T-helper 2 cell treated with Interferon-gamma antibody and Interleukin-4, amounts not matched to agents 100 ng/mL and 5 ng/mL, for 36 hours (primary cell): ENCODE measurements at regions not wholly inside any gene's neighbourhood (a gene's known extent, or its start where the extent isn't known, plus 50 kb on each side); places are given as distances from the start of the nearest gene placed in this dataset.
"Not testable (repeated sequence)": the region's sequence is repeated elsewhere in the genome, so short reads cannot be mapped to it uniquely, and the experiment has no call there.

ENCODE experiments used
- intact Hi-C: fragments of 100-400 bp; cut with micrococcal nuclease; formaldehyde crosslinking; loops from one replicate; pipeline ENCODE4 v1.15.1; 2023

DNA sequence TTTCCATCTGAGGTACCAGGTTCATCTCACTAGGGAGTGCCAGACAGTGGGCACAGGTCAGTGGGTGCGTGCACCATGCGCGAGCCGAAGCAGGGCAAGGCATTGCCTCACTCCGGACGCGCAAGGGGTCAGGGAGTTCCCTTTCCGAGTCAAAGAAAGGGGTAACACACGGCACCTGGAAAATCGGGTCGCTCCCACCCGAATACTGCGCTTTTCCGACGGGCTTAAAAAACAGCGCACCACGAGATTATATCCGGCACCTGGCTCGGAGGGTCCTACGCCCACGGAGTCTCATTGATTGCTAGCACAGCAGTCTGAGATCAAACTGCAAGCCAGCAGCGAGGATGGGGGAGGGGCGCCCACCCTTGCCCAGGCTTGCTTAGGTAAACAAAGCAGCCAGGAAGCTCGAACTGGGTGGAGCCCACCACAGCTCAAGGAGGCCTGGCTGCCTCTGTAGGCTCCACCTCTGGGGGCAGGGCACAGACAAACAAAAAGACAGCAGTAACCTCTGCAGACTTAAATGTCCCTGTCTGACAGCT is 242.5 kb downstream of the CYLC2 start:
- intact Hi-C loops: not testable (repeated sequence)

GRCh38 chr9:103242025-103242424 is 246.9 kb downstream of the CYLC2 start:
- intact Hi-C loops: no loop called here

- intact Hi-C loops: no loop called here
Measured at GRCh38 chr9:103242486-103242885, 247.4 kb downstream of the CYLC2 start.

GRCh38 chr9:103243553-103243952 is 248.4 kb downstream of the CYLC2 start:
- intact Hi-C loops: no loop called here

- intact Hi-C loops: no loop called here
Measured at GRCh38 chr9:103245369-103245768, 250.2 kb downstream of the CYLC2 start.

DNA sequence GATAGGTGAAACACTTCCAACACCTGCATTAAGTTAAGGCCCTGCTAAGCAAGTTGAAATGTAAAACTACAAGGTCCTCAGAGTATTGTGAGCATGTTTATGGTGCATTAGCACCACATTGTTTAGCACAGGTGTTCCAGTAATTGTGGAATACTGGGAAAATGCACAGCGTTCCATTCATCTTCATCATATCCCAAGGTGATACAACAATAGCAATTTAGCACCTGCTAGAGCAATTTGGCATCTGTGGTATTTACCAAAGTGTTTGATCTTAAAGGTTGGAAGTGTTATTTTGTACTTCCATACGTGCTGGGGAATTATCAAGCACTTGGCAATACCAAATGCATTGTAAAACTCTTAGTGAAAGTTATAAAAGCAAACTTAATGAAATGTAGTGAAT is 266.8 kb downstream of the CYLC2 start:
- intact Hi-C loops: no loop called here

DNA sequence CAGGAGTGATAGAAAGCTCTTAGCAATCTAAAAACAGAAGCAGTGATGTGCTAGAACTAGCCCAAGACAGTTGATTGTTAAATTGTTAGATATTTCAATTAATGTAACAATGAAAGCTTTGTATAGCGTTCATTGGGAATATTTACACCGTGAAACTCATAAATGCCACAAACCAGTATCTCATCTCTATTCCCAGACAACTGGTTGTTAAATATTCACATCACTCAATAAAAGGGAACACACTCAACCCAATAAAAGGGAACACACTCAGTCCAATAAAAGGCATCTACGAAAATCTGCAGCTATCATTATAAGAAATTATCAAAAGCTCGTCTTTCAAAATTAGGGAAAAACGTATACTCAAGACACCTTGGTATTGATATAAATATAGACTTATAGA is 270.9 kb downstream of the CYLC2 start:
- intact Hi-C loops: no loop called here

DNA sequence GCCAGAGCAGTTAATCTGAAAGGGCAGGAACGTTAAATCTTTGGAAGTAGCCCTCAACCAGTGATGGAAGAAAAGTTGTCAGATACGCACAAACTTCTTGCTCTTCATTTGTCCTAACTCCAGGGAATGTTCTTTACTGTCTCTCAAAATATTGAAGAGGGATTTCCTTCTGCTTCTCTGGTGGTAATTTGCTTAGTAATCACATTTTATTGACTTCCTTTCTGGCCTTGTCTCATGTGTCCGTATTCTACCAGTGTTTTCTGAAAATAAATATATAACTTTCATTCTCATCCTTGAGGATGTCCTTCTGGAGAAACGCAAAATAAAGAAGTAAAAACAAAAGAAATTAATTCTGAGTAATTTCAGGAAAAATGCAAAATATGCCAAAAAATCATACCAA is 282.1 kb downstream of the CYLC2 start:
- intact Hi-C loops: no loop called here

- intact Hi-C loops: no loop called here
Measured at GRCh38 chr9:103281126-103281525, 286.0 kb downstream of the CYLC2 start.

DNA sequence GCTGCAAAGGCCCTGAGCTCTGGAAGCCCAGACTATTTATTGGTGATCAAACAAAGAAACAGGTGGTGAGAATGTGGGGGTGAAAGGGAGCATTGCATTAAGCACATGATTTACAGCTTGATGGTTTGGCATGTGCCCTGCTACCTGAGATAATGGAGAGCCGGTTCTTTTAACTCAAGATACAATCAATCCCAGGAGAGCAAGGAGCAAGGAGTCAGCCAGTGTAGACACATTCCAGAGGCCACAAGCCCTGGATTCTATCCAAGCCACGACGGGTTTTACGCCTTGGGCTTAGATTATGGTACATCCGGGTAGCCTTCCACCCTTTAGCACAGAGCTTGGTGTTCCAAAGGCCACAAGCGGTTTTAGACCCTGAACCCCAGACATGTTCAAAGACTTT is 292.2 kb downstream of the CYLC2 start:
- intact Hi-C loops: no loop called here

DNA sequence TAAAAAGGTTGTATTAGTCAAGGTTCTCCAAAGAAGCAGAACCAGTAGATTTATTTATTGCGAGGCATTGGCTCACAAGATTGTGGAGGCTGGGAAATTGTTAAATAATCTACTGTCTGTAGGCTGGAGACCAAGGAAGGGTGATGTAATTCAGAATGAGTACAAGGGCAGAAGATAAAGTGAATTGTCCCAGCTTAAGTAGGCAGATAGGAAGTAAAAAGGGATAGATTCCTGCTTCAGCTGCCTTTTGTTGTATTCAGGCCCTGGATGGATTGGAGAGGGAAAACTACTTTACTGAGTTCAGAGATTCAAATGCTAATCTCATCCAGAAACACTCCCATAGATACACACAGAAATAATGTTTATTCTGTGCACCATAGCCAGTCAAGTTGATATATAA is 301.1 kb downstream of the CYLC2 start:
- intact Hi-C loops: no loop called here

GRCh38 chr9:103301051-103301450 is 305.9 kb downstream of the CYLC2 start:
- intact Hi-C loops: no loop called here

DNA sequence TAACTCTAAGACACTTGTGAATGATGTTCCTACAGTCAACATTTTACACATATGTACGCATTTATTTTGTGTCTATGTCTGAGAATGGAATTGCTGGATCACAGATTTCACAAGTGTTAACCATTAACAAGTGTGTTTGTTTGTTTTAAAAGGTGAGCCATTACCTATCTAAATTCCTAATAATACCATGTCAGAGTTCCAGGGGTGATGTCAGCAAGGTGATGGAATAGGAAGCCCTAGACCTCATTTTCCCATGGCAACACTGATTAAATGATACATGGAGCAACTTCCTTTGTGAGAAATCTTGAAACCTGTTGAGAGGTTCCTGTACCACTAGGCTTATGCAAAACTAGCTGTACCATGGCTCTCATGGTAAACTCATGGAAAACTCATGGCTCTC is 309.7 kb downstream of the CYLC2 start:
- intact Hi-C loops: no loop called here

- intact Hi-C loops: no loop called here
Measured at GRCh38 chr9:103319979-103320378, 324.8 kb downstream of the CYLC2 start.

DNA sequence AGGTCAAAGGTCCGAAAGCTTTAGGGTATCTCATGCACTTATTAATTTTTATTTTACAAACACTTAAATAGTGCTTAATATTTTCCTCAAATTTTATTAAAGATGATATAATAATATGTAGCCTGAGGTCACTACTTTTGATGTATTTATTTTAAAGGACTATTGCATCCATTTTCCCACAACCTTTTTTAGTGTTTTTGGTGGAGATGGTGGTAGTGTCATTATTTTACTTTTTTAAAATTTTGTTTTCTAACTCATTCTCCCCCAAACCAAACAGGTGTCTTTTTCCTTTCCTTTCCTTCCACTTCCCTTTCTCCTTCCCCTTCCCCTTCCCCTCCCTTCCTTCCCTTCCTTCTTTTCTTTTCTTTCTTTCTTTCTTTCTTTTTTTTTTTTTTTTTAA is 328.6 kb downstream of the CYLC2 start:
- intact Hi-C loops: no loop called here

- intact Hi-C loops: no loop called here
Measured at GRCh38 chr9:103335461-103335860, 340.3 kb downstream of the CYLC2 start.

DNA sequence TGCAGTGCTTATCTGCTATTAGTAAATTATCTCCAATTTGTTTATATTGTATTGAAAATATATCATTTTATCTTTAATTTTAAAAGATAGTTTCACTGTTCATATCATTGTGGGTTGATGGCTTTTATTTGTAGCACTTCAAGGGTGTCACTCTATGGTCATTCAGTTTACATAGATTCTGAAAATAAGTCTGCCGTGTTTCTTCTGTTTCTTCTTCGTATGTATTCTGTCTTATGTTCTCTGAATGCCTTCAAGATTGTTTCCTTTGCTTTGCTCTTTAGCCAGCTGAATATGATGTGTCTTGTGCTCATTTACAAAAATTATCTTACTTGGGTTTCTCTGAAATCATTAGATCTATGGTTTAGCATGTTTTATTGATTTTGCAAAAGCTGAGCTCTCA is 359.9 kb downstream of the CYLC2 start:
- intact Hi-C loops: no loop called here

DNA sequence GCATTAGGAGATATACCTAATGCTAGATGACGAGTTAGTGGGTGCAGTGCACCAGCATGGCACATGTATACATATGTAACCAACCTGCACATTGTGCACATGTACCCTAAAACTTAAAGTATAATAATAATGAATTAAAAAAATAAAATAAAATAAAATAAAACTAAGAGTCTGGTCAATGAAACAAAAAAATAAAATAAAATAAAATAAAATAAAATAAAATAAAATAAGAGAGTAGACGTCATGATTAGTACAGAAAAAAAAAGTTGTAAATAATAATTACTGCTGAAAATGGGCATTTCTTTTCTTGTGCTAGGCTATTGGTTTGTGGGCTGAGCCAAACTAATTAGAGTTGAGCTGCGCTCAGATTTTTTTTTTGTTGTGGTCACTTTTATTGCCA is 362.8 kb downstream of the CYLC2 start:
- intact Hi-C loops: not testable (repeated sequence)

DNA sequence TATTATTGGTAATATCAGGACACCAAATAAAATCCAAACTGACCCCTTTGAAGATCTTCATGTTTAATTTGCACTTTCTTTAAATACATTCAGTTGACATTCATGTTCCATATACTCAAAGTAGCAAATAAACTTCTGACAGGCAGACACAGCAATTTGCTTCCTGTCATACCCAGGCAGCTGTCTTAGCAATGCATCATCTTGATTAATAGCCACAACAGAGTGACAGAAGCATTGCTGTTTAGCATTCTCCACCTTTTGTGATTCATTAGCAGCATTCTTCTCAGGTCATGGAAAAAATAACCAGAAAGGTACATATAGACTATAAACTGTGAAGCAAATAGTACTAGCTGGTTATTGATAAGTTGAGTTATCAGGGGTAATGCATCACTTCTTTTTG is 366.8 kb downstream of the CYLC2 start:
- intact Hi-C loops: no loop called here

DNA sequence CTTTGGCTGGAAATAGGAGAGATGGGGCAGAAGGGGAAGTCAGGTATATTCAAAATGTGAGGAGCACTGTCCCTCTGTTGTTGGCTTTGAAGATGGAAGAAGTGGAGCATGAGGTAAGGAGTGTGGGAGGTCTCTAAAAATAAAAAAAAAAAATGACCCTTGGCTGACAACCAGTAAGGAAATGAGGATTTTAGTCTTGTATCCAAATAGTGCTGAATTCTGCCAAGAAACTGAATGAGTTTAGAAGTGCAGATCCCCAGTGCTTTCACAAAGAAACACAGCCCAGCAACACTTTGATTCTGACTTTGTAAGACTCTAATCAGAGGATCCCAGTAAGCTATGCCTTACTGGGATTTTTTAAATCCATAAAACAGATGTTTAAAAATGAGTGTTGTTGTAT is 367.9 kb downstream of the CYLC2 start:
- intact Hi-C loops: no loop called here

- intact Hi-C loops: no loop called here
Measured at GRCh38 chr9:103364753-103365152, 369.6 kb downstream of the CYLC2 start.

- intact Hi-C loops: no loop called here
Measured at GRCh38 chr9:103371152-103371551, 376.0 kb downstream of the CYLC2 start.

DNA sequence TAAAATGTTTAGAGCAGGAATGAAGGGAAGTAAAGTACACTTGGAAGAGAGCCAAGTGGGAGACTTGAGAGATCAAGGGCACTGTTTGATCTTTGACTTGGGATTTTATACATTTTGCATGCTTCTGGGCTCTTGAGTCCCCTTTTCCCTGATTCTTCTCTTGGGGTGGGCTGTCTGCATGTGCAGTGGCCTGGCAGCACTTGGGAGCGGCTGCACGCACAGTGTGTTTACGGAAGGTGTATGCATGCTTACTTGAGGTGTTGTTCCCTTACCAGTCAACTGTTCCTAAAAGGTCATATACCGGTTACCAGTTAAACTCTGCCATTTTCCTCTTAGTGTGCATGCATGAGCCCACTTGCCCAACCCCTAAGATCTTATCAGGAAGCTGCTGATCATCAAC is 377.7 kb downstream of the CYLC2 start:
- intact Hi-C loops: no loop called here

DNA sequence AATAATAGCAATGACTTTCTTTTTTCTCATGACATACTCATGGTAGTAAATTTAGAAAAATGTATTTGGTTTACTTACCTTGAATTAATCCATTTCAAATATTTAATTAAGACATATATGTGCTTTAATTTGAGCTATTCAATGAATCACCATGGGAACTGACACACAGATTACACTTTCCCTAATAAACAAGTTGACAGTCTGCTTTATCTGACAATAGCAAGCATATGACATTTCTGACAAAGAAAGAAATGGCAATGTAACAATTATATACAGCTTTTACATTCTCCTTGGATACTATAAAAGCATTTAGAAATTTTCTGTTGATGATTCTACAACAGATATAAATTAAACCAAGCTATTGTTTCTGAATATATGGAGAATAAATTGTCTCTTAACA is 382.5 kb downstream of the CYLC2 start:
- intact Hi-C loops: no loop called here
